ENCODE measurements at regions not wholly inside any gene's neighbourhood (a gene's known extent, or its start where the extent isn't known, plus 50 kb on each side); places are given as distances from the start of the nearest gene placed in this dataset.

DNA sequence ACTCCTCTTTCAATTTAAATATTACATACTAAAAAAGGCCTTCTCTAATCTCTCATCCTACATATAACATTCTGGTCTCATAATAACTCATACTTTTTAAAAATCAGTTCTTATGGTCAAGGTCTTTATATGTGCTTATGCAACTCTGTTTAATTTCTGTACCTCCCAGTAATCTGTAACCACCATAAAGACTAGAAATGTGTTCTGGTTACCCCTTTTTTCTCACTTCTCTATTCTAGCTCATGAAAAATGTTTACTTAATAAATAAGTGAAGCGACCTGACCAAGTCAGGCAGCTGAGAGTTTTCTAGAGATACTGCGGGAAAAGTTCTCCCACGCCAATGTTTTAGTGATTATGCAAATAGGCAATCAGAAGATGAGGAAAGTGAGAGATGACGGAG, 548.8 kb upstream of the FAM241A start:
- no peak for DNase-seq (ENCODE audit: low spot score)

DNA sequence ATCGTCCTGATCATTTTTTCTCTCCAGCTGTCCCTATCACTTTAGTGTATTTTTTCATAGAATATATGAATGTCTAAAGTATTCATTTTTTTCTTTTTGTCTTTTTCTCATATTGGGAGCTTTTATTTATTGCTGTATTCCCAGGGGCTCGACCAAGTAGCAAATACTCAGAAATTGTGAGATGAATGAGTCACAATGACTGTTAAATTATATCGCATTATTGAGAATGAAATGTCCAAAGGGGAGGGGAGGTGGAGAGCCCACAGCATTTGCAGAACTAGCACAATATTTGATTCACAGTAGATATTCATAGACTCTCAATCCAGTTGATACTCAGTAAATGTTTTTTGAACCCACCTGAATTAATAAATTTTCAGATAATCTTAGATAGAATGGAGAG, 543.6 kb upstream of the FAM241A start:
- DNase-seq (ENCODE audit: low spot score) = no peak

DNA sequence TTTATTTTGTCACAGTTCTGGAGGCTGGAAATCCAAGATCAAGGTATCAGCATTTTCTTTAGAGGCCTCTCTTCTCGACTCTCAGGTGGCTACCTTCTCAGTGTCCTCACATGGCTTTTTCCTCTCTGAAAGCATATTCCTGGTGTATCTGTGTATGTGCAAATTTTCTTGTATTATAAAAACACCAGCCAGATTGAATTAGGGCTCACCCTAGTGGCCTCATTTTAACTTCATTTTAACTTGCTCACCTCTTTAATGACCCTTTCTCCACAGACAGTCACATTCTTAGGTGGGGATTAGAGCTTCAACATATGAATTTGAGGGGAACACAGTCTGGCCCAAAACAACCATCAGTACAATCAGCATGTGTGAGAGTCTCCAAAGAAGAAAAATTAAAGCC, 542.4 kb upstream of the FAM241A start:
- DNase-seq (ENCODE audit: low spot score) = no peak

DNA sequence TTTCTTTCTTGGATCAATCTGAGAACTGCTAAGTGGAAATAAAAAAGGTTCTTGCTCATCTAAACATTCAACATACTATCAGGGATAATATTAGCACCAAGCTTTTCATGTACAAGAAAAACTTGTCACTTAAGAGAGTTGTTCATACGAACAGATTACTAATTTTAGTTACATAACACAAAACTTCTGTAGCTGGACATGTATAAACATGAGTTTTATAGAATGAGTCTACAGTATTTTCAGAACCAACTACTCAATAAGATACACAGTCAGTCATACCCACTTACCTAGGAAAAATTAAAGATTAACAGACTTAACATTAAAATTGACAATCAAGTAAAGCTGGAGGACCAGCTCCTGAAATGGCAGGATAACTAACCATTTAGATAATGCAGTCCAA, 540.1 kb upstream of the FAM241A start:
- DNase-seq (ENCODE audit: low spot score) = no peak

DNA sequence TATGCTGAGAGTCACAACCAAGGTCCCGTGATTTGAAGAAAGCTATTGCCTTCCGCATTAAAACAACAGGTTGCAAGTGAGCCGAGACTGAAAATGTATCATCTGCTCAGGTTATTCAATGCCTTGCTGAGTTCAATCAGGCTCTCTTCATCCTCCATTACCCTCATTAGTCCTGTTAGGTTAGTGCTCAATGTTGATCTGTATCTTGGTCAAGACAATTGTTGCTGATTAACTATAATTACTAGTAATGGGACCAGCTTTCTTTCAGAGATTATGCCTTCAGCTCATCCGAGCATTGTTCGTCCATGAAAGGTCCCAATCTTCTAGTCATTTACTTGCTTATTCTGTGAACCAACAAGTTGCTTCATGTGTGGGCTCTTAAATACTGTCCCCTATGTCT, 534.6 kb upstream of the FAM241A start:
- DNase-seq (ENCODE audit: low spot score) = no peak

DNA sequence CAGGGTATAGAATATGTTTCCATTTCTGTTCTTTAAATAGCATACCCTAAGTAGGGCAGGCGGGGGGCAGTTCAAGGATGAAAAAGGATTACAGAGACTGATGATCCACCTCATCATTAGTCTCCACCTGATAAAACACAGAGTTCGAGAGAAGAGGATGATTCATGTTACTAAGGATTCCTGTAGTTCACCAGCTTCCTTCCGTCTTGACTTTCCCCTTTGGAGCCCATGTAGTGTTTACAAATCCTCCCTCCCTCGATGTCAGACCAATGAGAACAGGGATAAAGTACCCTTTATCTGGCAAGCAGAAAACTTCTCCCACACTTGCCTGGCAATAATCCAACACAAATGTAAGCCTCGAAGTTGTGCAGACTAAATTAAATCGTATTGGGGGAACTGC, 526.3 kb upstream of the FAM241A start:
- no peak for DNase-seq (ENCODE audit: low spot score)

DNA sequence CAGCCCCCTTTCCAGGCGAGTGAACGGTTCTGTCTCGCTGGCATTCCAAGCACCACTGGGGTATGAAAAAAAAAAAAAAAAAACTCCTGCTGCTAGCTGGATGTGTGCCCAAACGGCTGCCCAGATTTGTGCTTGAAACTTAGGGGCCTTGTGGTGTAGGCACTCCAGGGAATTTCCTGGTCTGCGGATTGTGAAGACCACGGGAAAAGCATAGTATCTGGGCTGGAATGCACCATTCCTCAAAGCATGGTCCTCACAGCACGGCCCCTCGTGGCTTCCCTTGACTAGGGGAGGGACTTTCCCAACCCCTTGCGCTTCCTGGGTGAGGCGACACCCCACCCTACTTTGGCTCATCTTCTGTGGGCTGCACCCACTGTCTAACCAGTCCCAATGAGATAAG, 516.8 kb upstream of the FAM241A start:
- DNase-seq (ENCODE audit: low spot score) = no peak

DNA sequence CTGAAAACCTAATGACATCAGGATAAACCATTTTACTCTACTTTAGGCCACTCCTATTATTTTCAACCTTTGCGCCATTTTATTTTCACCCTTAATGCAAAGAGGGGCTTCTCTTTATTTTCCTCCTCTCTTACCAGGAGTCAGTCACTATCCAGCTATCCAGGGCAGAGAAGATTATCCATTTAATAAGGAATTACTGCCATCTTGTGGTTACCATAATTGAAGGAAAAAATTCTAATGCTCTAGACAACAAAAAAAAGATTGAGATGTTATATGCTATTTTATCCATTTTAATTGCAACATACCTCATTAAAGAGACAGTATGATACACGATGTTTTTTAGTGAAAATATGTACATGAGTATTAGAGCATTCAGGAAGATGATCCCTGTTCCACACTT, 514.5 kb upstream of the FAM241A start:
- peak; percentile 35 for DNase-seq (ENCODE audit: low spot score)

DNA sequence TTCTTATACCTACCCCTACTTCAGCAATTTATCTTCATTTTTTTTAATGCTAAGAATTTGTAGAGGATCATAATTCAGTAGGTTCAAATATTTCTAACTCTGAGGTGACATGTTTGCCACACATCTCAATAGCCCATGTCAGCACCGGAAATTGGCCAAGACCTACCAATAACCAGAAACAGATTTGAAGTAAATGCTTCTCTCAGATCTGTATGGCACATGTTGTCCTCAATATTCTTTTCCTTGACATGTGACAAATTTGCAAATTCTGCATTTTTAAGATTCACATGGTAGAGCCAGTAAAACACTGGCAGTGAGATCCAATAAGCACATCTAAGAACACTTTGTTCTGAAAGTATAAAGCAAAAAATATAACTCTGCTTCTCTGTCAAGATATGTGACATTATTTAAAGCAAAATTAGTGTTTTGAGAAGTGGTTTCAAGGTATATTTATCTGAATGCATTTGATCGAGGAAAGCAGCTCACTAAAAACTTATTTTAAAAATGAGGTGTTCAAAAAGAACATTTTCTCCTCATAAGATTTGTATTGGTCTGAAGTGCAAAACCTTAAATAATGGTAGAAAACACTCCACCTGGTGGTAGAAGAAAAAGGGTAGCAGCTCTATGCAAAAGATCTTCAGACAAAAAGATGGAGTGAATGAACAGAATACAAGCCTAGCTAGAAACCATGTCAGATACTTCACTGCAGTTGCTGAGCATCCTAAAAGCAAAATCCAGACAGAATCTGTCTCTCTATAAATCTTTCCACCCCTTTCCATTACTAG, 513.8 kb upstream of the FAM241A start:
- no peak for DNase-seq (ENCODE audit: low spot score)

DNA sequence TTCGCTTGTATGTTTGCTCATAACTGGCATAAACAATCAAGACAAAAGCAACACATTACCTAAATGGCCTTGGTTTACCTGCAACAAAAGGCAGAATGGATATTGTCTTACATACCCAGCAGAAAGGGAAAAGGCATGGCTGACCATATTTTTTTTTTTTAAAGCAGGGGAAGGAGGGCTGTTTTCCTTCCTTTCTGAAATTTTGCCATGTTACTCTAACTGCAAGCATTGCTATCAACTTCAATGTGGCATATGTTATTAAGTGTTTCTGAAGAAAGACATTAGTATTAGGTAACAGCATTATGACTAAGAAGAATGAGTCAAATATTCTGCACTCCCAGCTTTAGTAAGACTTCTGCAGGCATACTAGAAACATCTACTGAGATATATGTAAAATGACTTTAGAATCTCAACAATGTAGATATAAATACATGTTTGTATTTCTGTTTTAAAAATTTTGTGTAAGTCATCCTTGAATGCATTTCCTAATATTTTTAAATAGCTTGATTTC, 512.6 kb upstream of the FAM241A start:
- no peak for DNase-seq (ENCODE audit: low spot score)

DNA sequence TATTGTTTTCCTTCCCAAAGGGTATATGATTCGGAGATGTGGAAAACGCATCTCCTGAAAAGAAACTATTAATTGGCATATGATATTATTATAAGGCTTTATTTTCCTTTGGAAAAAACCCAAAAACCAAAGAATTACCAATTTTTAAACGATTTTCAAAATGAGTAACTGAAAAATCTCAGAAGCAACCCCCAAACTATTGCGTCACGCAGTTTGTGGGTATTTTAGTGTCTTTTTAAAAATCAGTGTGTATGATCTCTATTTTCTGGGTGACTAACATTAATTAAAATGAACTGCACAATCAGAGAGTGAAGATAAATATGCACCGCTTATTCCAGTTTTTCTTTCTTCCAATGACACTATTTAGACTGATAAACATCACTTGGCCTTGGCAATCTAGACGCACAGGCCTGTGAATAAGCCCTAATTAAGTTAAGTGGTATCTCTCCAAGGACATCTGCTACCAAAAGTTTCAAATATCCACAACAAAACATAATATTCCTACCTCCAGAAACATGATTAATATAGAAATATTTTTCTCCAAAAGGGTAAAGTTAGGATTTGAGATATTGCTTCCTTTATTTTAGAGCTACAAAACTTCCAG, 511.5 kb upstream of the FAM241A start:
- DNase-seq (ENCODE audit: low spot score) = no peak

DNA sequence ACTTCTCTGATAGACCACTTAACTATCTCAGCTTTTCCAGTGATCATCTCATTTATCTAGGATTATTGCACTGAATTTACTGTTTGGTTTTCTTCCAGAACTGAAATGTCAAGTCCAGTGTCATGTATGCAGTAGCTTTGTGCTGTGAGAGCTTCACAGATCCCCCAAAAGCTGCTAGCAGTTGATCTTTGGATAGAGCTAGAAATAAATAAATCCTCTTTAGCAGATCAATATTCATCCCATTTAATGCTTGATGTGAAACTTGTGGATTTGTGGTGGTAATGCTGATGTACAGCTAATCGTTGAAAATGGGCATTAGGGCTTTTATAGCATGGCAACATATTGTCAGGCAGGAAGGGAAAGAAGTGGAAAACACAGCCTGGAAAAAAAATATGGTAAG, 509.6 kb upstream of the FAM241A start:
- DNase-seq (ENCODE audit: low spot score) = no peak

DNA sequence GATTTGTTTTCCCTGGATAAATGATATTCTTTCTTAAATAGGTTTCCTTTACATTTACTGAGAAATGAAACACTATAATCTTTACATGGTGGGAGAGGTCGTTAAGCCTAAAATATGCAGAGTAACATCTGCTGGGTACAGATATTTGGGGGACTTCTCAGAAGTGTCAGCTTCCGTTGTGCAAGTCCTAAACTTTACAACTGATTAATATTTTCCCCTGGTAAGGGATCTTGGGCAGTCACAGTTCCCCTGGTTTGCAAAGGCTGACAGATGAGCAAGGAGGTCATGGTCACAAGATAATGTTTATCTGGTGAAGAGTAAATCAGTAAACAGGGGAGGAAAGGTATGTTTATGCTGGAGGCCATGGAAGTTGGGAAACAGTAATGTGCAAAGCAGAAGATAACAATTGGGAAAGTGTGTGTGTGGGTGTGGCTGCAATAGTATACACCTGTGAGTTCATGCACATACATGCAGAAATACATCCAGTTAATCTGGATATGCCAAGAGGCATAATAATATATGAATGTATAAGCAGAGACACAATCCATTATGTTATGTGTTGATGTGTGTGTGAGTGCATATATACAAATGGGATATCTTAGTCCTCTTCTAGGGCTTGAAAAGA, 508.2 kb upstream of the FAM241A start:
- DNase-seq (ENCODE audit: low spot score) = no peak

DNA sequence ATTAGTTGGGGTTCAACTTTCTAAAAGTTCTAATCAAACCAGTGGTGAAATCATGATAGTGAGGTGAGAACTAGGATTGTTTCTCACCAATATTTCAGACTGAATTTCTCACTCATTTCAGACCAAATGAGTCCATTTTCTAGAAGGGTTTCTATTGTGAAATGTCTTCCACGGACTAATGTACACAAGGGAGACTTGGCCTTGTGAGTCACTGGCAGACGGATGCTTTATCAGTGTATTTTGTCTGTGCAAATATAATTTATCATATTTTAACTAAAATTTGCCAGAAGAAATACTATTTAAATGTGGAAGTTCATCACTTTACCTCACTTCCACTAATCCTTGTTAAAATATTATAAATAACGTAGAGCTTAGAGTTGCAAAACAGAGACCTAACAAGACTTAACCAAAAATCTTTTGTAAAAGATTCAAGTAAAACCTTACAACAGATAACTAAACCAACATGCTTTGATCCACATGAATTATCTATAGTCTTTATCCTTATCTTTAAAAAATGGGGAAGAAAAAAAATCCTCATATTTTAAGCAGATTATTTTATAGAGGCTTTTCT, 506.0 kb upstream of the FAM241A start:
- no peak for DNase-seq (ENCODE audit: low spot score)

DNA sequence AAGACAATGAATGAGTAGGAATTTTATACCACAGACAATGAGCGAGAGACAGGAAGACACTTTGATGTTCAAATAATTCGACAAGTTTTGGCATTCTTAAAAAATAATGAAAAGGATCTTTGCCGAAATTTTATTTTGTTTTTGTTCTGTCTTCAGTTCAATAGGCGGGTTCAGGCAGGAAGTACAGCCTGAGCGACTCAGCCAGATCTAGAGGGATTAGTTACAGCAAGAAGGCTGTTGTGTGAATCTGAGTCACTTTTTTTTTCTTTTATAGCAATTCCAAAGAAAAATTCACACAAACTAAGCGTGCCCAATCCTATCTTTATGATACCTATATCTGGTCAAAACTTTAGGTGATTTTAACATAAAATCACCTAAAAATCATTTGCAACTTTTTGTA, 505.4 kb upstream of the FAM241A start:
- DNase-seq (ENCODE audit: low spot score) = peak; percentile 40

DNA sequence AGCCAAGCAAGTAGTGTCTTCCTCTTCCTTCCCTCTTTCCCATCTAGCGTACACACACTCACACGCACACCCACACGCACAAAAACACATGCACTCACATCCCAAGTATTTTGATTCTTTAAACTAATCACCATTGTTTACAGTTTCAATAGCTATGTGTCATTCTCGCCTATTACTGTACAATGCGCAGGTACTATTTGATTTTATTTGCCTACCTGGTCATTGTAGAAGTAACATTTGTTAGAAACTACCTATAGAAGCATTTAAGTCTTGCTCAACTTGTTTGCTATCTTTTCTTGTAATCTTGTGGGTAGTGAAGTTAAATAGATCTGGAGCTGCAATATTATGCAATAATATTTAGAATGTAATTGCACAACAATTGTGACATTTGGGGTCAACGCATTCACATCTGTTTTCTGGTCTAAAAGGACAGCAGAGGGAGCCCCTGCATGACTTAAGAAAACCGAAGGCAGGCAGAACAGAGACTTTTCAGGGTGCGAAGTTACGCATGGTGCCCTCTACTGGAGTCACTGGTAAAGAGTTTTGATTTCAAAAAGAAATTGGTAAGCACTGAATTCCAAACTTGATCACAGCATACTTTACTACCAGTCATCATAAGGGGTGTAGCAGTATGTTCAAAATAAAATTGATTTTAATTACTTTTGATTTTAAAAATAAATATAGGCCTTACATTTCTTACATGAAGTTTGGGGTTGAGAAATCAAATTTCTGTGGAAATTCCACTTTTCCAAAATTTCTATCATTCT, 503.3 kb upstream of the FAM241A start:
- peak; percentile 81 for DNase-seq (ENCODE audit: low spot score)

DNA sequence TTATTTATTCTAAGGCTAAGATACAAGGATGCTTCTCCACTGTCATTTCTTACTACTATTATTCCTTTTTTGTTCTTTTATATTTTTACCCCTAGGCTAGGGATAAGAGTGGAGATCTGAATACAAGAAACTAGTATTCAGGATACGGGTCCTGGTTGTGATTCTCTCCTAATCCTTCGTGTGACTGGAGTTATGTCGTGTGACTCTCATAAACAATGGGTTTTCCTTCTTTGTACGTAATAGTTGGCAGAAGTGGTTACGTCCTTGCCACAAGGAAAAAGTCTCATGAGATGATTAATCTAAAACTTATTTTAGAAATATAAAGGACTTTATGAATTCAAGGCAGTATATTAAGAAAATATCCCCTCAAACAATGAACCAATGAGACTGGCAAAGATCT, 497.2 kb upstream of the FAM241A start:
- no peak for DNase-seq (ENCODE audit: low spot score)

DNA sequence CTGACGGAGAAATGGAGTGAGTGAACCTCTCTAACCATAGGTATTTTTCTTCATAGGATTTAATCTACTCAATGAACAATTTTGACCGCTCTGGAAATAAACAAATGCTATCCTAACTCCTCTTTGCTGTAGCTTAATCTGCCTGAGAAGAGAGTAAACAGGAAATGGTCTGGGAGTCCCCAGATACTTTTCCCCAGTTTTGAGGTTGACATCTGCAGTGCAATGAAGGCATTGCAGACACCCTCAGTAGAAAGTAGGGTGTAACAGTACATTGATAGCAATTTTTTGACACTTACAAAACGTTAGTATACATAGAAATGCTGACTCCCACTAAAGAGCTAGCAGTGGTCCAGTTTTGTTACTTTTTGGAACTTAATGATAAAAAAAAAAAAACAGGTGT, 495.9 kb upstream of the FAM241A start:
- DNase-seq (ENCODE audit: low spot score) = no peak

DNA sequence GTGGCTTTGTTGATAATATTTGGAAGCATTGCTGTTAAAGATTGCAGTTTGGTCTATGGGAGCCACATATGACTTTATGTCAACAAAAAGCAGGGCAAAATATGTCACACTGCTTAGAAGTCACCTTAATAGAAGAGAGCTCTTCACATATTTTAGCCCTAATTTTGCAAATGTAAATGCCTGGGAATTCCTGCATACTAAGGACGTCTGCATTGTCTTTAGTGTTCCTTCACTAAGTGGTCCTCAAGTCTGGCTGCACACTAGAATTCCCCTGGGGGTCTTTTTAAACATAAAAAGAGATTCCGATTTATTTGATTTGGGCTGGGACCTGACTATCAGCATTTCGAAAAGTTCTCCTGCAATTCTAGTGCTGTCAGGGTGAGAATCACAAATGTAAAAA, 495.1 kb upstream of the FAM241A start:
- DNase-seq (ENCODE audit: low spot score) = no peak

DNA sequence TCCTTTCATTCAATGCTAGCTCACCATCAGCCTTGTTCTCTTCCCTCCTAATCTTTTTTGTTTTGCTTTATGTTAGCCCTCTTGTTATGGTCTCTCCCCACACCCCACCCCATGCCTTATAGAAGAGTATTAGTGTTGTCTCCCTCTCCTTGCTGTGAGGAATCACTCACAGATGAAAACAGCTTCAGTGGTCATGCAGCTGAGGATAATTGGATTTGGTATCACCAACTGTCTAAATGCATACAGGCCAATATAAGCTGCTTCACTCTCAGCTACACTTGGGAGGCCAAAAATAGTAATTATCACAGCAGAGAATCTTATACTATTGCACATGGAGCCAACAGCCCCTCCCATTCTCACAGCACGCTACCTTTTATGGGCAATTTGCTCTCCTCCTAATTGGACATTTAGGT, 494.6 kb upstream of the FAM241A start:
- DNase-seq (ENCODE audit: low spot score) = no peak

DNA sequence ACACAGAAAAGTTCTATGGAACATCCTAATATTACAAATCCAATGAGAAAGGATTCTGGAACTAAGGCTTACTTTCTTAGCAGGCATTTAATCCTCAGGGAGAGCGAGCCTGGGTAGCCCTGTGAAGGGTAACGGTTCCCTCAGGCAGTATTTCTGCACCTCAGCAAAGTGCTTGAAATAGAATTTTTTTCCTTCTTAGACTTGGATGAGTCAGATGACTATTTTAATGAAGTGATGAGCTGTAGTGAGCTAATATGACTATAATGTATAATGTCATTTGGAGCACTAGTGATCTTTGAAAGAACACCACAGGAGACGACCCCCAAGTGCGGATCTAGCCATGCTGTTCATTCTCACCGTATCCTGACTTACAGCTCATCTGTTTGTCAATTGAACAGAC, 493.0 kb upstream of the FAM241A start:
- DNase-seq (ENCODE audit: low spot score) = peak; percentile 15

DNA sequence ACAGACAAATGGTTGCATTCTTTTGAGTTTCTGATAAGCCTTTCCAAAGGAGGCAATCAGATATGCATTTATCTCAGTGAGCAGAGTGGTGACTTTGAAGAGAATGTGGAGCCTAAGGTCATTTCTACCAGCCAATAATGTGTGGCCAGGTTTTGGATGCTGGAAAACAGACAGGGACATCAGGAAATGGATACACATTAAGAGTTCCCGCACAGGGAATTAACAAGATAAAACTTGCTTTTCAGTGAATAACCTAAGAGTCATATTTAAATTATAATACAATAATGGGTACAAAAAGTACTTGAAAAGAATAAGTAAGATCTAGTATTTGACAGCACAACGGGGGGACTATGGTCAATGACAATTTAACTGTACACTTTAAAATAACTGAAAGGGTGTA, 492.3 kb upstream of the FAM241A start:
- DNase-seq (ENCODE audit: low spot score) = no peak

Data from AG20443 (cell line).